Neural progenitor cell (in vitro differentiated cells): ENCODE measurements at regions not wholly inside any gene's neighbourhood (a gene's known extent, or its start where the extent isn't known, plus 50 kb on each side); places are given as distances from the start of the nearest gene placed in this dataset.

Source experiments
- DNase-seq: peaks from one replicate; pipeline ENCODE4 v3.0.0-alpha.2; 2016; ENCODE audit warnings: low spot score
- H2AFZ ChIP-seq: fragments of 200-600 bp; sonication (generic); replicated peaks from 2 replicates; pipeline ENCODE4 v1.6.1; 2016; ENCODE audit warnings: antibody characterized with exemption
- H3F3A ChIP-seq: fragments of 200-600 bp; sonication (generic); 2 replicates; pipeline ENCODE4 v1.6.1; 2016; ENCODE audit warnings: antibody characterized with exemption, low read depth
- H3K27ac ChIP-seq: fragments of 200-600 bp; sonication (generic); 2 replicates; pipeline ENCODE4 v1.5.1; 2016; ENCODE audit warnings: mild to moderate bottlenecking
- H3K27me3 ChIP-seq: fragments of 200-600 bp; sonication (generic); 2 replicates; pipeline ENCODE4 v1.6.1; 2016; ENCODE audit warnings: mild to moderate bottlenecking, moderate library complexity
- H3K36me3 ChIP-seq: fragments of 200-600 bp; sonication (generic); 2 replicates; pipeline ENCODE4 v1.5.1; 2016
- H3K4me1 ChIP-seq: fragments of 200-600 bp; sonication (generic); 2 replicates; pipeline ENCODE4 v1.6.1; 2016; ENCODE audit warnings: mixed run types
- H3K4me2 ChIP-seq: fragments of 200-600 bp; sonication (generic); 2 replicates; pipeline ENCODE4 v1.6.1; 2016
- H3K4me3 ChIP-seq: fragments of 200-600 bp; sonication (generic); 2 replicates; pipeline ENCODE4 v1.5.1; 2016
- H3K79me2 ChIP-seq: fragments of 200-600 bp; sonication (generic); 2 replicates; pipeline ENCODE4 v1.6.1; 2016; ENCODE audit warnings: low read depth
- H3K9ac ChIP-seq: fragments of 200-600 bp; sonication (generic); 2 replicates; pipeline ENCODE4 v1.6.1; 2016
- H3K9me3 ChIP-seq: fragments of 200-600 bp; sonication (generic); 2 replicates; pipeline ENCODE4 v1.5.1; 2016; ENCODE audit warnings: low read depth
- H4K20me1 ChIP-seq: fragments of 200-600 bp; sonication (generic); 2 replicates; pipeline ENCODE4 v1.6.1; 2016; ENCODE audit warnings: low read depth
- H3K27ac Mint-ChIP-seq: 3 replicates; pipeline ENCODE4 v1.8.0; 2021; ENCODE audit warnings: mixed read lengths
- H3K27me3 Mint-ChIP-seq: 2 replicates; pipeline ENCODE4 v1.8.0; 2022; ENCODE audit warnings: low read depth, mild to moderate bottlenecking, inconsistent platforms, moderate library complexity, mixed read lengths; ENCODE audit not compliant: insufficient read depth
- H3K36me3 Mint-ChIP-seq: 3 replicates; pipeline ENCODE4 v1.8.0; 2021; ENCODE audit warnings: mixed read lengths
- H3K4me1 Mint-ChIP-seq: 3 replicates; pipeline ENCODE4 v1.8.0; 2021; ENCODE audit warnings: mixed read lengths
- H3K4me3 Mint-ChIP-seq: 3 replicates; pipeline ENCODE4 v1.8.0; 2021; ENCODE audit warnings: mild to moderate bottlenecking, moderate library complexity, mixed read lengths
- H3K9me3 Mint-ChIP-seq: 3 replicates; pipeline ENCODE4 v1.8.0; 2020; ENCODE audit warnings: mixed read lengths
- EZH2 ChIP-seq: fragments of 200-600 bp; sonication (generic); IDR thresholded peaks from 2 replicates; pipeline ENCODE4 v1.6.1; 2017; ENCODE audit warnings: antibody characterized with exemption, mild to moderate bottlenecking, moderate library complexity
- EZH2phosphoT487 ChIP-seq: fragments of 200-600 bp; sonication (generic); IDR thresholded peaks from 2 replicates; pipeline ENCODE4 v1.6.1; 2017; ENCODE audit warnings: antibody characterized with exemption
- TF ChIP-seq, protein P1 (sequence below): fragments of 200-600 bp; sonication (generic); IDR thresholded peaks from 2 replicates; pipeline ENCODE4 v1.5.1; 2017; ENCODE audit warnings: antibody characterized with exemption, mild to moderate bottlenecking

DNA sequence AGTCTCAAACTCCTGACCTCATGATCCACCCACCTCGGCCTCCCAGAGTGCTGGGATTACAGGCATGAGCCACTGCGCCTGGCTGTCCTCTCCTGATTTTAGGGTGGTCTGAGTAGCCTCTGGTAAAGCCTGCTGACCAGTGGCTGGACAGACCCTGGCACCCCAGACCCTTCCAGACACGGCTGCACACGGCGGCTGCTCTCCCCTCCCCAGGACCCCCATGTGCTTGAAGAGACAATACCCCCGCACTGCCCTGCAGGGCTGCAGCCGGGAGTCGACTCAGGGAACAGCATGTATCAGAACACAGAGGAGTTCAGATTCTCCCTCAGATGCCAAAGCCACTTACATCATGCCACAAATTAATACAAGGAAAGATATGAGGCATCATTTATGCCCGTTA lies 58.3 kb upstream of the CFAP46 start:
- no peaks in the 10 kb centered on the region for H3K36me3 Mint-ChIP-seq
- H4K20me1 ChIP-seq, result no peaks in the 10 kb centered on the region
- peaks cover 4% of the 10 kb centered on the region for H3K9me3 Mint-ChIP-seq
- H3K27ac Mint-ChIP-seq, result peak overlapping the region; percentile 81
- H3K9me3 ChIP-seq, result no peaks in the 10 kb centered on the region
- TF ChIP-seq EZH2phosphoT487 (no peak), EZH2 (no peak)
- TF ChIP-seq, protein P1, sequence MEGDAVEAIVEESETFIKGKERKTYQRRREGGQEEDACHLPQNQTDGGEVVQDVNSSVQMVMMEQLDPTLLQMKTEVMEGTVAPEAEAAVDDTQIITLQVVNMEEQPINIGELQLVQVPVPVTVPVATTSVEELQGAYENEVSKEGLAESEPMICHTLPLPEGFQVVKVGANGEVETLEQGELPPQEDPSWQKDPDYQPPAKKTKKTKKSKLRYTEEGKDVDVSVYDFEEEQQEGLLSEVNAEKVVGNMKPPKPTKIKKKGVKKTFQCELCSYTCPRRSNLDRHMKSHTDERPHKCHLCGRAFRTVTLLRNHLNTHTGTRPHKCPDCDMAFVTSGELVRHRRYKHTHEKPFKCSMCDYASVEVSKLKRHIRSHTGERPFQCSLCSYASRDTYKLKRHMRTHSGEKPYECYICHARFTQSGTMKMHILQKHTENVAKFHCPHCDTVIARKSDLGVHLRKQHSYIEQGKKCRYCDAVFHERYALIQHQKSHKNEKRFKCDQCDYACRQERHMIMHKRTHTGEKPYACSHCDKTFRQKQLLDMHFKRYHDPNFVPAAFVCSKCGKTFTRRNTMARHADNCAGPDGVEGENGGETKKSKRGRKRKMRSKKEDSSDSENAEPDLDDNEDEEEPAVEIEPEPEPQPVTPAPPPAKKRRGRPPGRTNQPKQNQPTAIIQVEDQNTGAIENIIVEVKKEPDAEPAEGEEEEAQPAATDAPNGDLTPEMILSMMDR, result no peak
- no peak overlapping the region for H3K4me3 Mint-ChIP-seq
- DNase-seq, result no peak
- H3K4me1 ChIP-seq, result no peaks in the 10 kb centered on the region
- H3K9ac ChIP-seq, result no peak overlapping the region
- H3K27ac ChIP-seq, result no peak overlapping the region
- peaks cover 3% of the 10 kb centered on the region for H3K27me3 Mint-ChIP-seq
- no peaks in the 10 kb centered on the region for H3K36me3 ChIP-seq
- H3K27me3 ChIP-seq, result no peaks in the 10 kb centered on the region
- no peaks in the 10 kb centered on the region for H3F3A ChIP-seq
- no peaks in the 10 kb centered on the region for H3K79me2 ChIP-seq
- no peak overlapping the region for H2AFZ ChIP-seq
- H3K4me1 Mint-ChIP-seq, result peaks cover 15% of the 10 kb centered on the region
- H3K4me3 ChIP-seq, result no peak overlapping the region
- no peak overlapping the region for H3K4me2 ChIP-seq

DNA sequence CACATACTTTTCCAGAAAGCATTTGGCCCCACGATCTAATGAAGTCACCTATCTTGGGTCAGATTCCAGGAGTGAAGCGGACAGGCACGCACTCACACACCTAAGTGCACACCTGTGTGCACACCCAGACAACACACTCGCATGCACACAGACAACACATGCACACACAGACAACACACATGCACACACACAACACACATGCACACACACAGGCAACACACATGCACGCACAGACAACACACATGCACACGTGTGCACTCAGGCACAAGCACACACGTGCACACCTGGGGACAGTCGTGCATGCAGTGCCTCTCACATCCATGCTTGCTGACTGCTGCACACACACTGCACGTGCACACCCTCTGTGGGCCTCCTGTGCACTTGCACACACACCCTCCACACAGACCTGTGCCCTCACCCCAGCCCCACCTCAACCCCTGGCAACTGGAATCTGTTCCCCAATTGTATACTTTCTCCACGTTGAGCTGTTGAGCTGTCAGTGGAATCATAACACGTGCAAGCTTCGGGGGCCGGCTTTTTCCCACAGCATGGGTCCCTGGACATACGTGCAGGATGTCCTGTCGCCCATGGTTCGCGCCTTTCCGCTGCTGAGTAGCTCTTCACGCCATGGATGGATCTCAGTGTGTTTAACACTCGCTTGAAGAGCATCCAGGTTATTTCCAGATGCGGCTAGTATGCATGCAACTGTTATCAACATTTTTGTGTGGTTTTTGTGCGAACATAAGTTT lies 55.3 kb upstream of the CFAP46 start:
- Histone ChIP-seq H3K4me2 (no peak overlapping the region), H3F3A (no peaks in the 10 kb centered on the region), H2AFZ (no peak overlapping the region), H3K36me3 (no peaks in the 10 kb centered on the region), H3K9me3 (no peaks in the 10 kb centered on the region), H3K79me2 (no peaks in the 10 kb centered on the region), H3K27me3 (no peaks in the 10 kb centered on the region), H3K27ac (no peak overlapping the region), H3K4me3 (no peak overlapping the region), H4K20me1 (no peaks in the 10 kb centered on the region), H3K4me1 (no peaks in the 10 kb centered on the region), H3K9ac (no peak overlapping the region)
- peak overlapping the region; percentile 65 for H3K27ac Mint-ChIP-seq
- H3K4me1 Mint-ChIP-seq, result peaks cover 20% of the 10 kb centered on the region
- TF ChIP-seq, protein P1, result no peak
- TF ChIP-seq EZH2phosphoT487 (no peak), EZH2 (no peak)
- DNase-seq, result no peak
- H3K4me3 Mint-ChIP-seq, result no peak overlapping the region
- no peaks in the 10 kb centered on the region for H3K36me3 Mint-ChIP-seq
- peaks cover 4% of the 10 kb centered on the region for H3K9me3 Mint-ChIP-seq
- H3K27me3 Mint-ChIP-seq, result peaks cover 8% of the 10 kb centered on the region

GRCh38 chr10:132996603-132997343 lies 54.4 kb upstream of the CFAP46 start:
- peak overlapping the region; percentile 82 for H3K27ac Mint-ChIP-seq
- H2AFZ ChIP-seq, result no peak overlapping the region
- DNase-seq, result no peak
- no peaks in the 10 kb centered on the region for H4K20me1 ChIP-seq
- H3K9me3 ChIP-seq, result no peaks in the 10 kb centered on the region
- H3K9me3 Mint-ChIP-seq, result no peaks in the 10 kb centered on the region
- TF ChIP-seq EZH2phosphoT487 (no peak), EZH2 (no peak)
- TF ChIP-seq, protein P1, result no peak
- no peaks in the 10 kb centered on the region for H3K36me3 ChIP-seq
- no peaks in the 10 kb centered on the region for H3K27me3 ChIP-seq
- H3K79me2 ChIP-seq, result no peaks in the 10 kb centered on the region
- no peak overlapping the region for H3K9ac ChIP-seq
- no peaks in the 10 kb centered on the region for H3F3A ChIP-seq
- H3K4me3 Mint-ChIP-seq, result no peak overlapping the region
- no peak overlapping the region for H3K4me3 ChIP-seq
- no peaks in the 10 kb centered on the region for H3K36me3 Mint-ChIP-seq
- no peak overlapping the region for H3K4me2 ChIP-seq
- H3K4me1 Mint-ChIP-seq, result peaks cover 19% of the 10 kb centered on the region
- no peak overlapping the region for H3K27ac ChIP-seq
- H3K27me3 Mint-ChIP-seq, result peaks cover 8% of the 10 kb centered on the region
- no peaks in the 10 kb centered on the region for H3K4me1 ChIP-seq
